ENCODE measurements at regions not wholly inside any gene's neighbourhood (a gene's known extent, or its start where the extent isn't known, plus 50 kb on each side); places are given as distances from the start of the nearest gene placed in this dataset.

DNA sequence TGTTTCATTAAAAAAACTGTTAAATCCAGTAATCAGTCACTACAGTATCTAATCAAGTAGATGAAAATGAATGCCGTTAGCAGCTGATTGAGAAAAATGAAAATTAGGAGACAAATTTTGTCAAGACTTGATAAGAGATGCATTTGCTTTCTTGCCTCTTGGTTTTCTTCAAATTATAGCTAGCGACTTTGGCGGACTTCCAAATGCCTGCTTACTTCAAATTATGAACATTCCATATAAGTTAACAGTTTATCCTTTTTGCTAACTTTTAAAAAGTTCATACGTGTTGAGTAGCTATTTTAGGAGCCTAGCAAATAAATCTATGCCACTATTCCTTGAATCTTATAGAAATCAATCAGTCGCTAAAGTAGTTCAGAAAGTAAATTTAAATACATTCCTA is 58.8 kb downstream of the PPP4R3C start:
- DNase-seq (ENCODE audit: insufficient read length, low spot score) (no peak), FAIRE-seq (no peak)
- TF ChIP-seq, protein P1, sequence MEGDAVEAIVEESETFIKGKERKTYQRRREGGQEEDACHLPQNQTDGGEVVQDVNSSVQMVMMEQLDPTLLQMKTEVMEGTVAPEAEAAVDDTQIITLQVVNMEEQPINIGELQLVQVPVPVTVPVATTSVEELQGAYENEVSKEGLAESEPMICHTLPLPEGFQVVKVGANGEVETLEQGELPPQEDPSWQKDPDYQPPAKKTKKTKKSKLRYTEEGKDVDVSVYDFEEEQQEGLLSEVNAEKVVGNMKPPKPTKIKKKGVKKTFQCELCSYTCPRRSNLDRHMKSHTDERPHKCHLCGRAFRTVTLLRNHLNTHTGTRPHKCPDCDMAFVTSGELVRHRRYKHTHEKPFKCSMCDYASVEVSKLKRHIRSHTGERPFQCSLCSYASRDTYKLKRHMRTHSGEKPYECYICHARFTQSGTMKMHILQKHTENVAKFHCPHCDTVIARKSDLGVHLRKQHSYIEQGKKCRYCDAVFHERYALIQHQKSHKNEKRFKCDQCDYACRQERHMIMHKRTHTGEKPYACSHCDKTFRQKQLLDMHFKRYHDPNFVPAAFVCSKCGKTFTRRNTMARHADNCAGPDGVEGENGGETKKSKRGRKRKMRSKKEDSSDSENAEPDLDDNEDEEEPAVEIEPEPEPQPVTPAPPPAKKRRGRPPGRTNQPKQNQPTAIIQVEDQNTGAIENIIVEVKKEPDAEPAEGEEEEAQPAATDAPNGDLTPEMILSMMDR (IDR thresholded peaks at IDR 0.05; ENCODE audit: insufficient read depth, missing control alignments) = no peak

DNA sequence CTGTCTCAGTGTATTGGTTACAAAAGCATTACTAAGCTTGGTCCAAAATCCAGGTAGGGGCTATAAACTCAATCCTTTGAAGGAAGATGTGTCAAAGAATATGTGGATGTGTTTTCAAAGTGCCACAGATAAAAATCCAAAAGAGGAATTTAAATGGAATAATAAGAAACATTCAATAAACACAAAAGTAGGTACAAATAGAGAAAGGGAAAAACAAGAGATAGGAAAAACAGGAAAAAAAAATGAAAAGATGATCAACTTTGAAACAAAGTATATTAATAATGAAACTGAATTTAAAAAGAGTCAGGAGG is 64.0 kb downstream of the PPP4R3C start:
- DNase-seq (ENCODE audit: insufficient read length, low spot score) = no peak
- FAIRE-seq = no peak
- TF ChIP-seq, protein P1 (IDR thresholded peaks at IDR 0.05; ENCODE audit: insufficient read depth, missing control alignments) = no peak

DNA sequence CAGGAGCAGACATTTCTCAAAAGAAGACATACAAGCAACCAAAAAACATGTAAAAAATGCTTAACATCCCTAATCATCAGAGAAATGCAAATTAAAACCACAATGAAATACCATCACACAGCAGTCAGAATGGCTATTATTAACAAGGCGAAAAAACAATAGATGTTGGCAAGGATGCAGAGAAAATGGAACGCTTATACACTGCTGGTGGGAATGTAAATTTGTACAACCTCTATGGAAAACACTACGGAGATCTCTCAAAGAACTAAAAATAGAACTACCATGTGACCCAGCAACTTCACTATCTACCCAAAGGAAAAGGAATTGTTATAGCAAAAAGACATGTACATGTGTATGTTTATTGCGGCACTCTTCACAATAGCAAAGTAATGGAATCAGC is 71.5 kb downstream of the PPP4R3C start:
- TF ChIP-seq, protein P1 (IDR thresholded peaks at IDR 0.05; ENCODE audit: insufficient read depth, missing control alignments) = no peak
- peak; percentile 55 for FAIRE-seq
- no peak for DNase-seq (ENCODE audit: insufficient read length, low spot score)

DNA sequence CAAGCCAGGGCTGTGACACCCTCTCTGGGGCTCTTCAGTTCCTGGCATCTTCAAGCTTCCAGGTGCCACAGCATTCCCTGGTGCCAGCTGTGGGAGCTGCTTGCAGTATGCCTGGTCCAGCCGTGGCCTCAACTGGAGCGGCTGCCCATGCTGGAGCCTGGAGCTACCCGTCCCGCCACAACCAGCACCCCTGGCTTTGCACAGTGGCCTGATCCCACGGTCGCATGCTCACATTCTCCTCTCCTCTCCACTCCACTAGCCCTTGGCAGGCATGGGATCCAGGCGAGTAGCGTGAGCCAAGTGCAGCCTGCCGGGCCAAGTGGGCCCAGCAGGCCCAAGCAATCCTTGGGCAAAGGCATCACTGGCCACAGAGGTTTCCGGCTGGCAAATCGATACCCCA is 81.7 kb downstream of the PPP4R3C start:
- TF ChIP-seq, protein P1 (IDR thresholded peaks at IDR 0.05; ENCODE audit: insufficient read depth, missing control alignments) = no peak
- no peak for FAIRE-seq
- DNase-seq (ENCODE audit: insufficient read length, low spot score) = no peak

DNA sequence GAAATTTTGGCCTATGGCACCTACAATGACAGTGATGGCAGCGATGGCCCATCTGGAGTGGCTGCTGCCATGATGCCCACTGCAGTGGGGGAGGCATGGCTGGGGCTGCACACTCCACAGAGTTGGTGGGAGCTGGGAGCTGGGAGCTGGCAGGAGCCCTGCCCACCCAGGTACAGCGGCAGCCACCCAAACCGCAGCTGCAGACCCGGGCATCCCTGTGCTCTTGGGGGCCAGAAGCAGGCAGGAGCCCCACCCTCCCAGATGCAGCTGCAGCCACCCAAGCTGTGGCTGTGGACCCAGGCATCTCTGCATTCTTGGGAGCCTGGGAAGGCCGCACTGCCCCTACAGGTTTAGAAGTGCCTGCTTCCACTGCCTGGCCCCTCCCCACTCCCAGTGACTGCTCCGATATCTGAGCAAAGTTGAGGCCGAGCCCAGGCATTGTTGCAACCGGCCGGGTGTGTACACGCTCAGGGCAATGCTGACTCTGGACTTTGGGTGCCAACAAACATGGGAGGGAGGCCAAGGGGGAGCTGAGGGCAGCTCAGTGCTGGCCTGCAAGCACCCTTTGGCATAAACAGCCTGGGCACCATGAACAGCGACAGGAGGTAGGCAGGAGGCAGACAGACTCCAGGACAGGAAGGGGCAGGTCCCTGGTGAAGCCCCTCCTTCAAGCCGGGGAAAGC is 82.8 kb downstream of the PPP4R3C start:
- TF ChIP-seq, protein P1 (IDR thresholded peaks at IDR 0.05; ENCODE audit: insufficient read depth, missing control alignments) = no peak
- DNase-seq (ENCODE audit: insufficient read length, low spot score) (no peak), FAIRE-seq (no peak)

DNA sequence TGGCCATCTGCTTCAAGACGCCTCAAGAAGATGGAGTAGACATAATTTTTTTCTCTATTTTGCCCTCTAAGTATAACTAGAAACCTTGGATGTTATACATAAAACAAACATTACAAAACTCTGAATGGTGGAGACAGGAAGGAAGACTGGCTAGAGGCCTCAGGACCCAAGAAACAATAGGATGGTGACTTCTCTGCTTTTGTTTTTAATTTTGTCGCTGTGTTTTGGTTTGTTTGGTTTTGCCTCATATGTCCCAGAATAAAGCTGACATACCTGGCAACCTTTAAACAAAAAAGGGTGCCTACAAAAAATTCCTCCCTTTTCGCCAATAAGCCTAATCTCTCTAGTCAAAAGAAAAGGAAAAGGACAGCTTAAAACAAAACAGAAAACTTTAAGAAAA is 109.1 kb downstream of the PPP4R3C start:
- no peak for DNase-seq (ENCODE audit: insufficient read length, low spot score)
- no peak for FAIRE-seq
- TF ChIP-seq, protein P1 (IDR thresholded peaks at IDR 0.05; ENCODE audit: insufficient read depth, missing control alignments) = no peak

DNA sequence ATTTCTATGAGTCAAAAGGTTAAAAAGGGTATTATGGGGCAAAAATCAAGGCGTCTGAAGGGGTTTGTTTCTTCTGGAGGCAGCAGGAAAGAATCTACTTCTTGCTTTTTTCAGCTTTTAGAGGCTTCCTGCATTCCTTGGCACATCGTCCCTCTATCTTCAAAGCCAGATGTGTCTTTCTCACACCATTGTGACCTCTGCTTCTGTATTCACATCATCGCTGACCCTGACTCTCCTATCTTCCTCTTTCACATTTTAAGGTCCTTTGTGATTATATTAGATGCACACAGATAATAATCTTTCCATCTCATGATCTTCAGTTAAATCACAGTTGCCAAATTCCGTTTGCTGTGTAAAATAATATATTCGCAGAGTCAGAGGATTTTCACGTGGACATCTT is 112.7 kb downstream of the PPP4R3C start:
- TF ChIP-seq, protein P1 (IDR thresholded peaks at IDR 0.05; ENCODE audit: insufficient read depth, missing control alignments) = no peak
- no peak for DNase-seq (ENCODE audit: insufficient read length, low spot score)
- FAIRE-seq = no peak
